ENCODE measurements at regions not wholly inside any gene's neighbourhood (a gene's known extent, or its start where the extent isn't known, plus 50 kb on each side); places are given as distances from the start of the nearest gene placed in this dataset.

GRCh38 chr13:65843314-65843731, 1386.8 kb downstream of the PCDH9 start:
- TF ChIP-seq CTCF (IDR thresholded peaks at IDR 0.05) (no peak), EP300 (IDR thresholded peaks at IDR 0.05) (no peak)
